ENCODE measurements at regions not wholly inside any gene's neighbourhood (a gene's known extent, or its start where the extent isn't known, plus 50 kb on each side); places are given as distances from the start of the nearest gene placed in this dataset.

- TF ChIP-seq ZNF560 (tag by site-specific recombination; IDR thresholded peaks at IDR 0.05; ENCODE audit: borderline replicate concordance): no peak
Observed at GRCh38 chr5:137808503-137809135, 54.5 kb upstream of the HNRNPA0 start (continued).

- ChIA-PET CTCF (no interaction called here), POLR2A (no interaction called here)
- TF ChIP-seq ZSCAN18 (tag by site-specific recombination; IDR thresholded peaks at IDR 0.05) (no peak), ZNF555 (tag by site-specific recombination; conservative IDR thresholded peaks at IDR 0.05) (no peak), ZNF362 (tag by site-specific recombination; IDR thresholded peaks at IDR 0.05) (no peak)
- no peak overlapping the region for H3K4me3 ChIP-seq (ENCODE audit: low read depth, low read length)
- no peaks in the 10 kb centered on the region for H3K9me3 ChIP-seq (ENCODE audit: control insufficient read depth, insufficient read depth, low read depth, low read length)
- H3K36me3 ChIP-seq (ENCODE audit: control insufficient read depth in 2 of 2, insufficient read depth in 1 of 2, low read length in 2 of 2): no peaks in the 10 kb centered on the region; a peak in 1 of 3 replicates
- H3K27ac ChIP-seq (ENCODE audit: extremely low read depth, low read depth, low read length): no peak overlapping the region
- H3K4me1 ChIP-seq (ENCODE audit: control insufficient read depth, insufficient read depth, low read length): no peaks in the 10 kb centered on the region
Observed at GRCh38 chr5:137815202-137815990, 52.3 kb upstream of the MYOT start.
